B cell (primary cell): ENCODE measurements at regions not wholly inside any gene's neighbourhood (a gene's known extent, or its start where the extent isn't known, plus 50 kb on each side); places are given as distances from the start of the nearest gene placed in this dataset.

Experiments
- ATAC-seq: fragments of 200-7000 bp; cut with Tn5 transposase; one replicate; pipeline ENCODE4 v1.10.0; 2021; ENCODE audit warnings: low read depth, mild to moderate bottlenecking, moderate number of reproducible peaks, moderate library complexity
- CTCF ChIA-PET: fragments of 350-600 bp; sonication (Branson Sonifier 250); formaldehyde crosslinking; loops from one replicate; lab custom pipeline; 2021; ENCODE audit warnings: antibody characterized with exemption, inconsistent platforms; lab: Charles Lee
- POLR2A ChIA-PET: fragments of 350-600 bp; sonication (Branson Sonifier 250); formaldehyde crosslinking; loops from one replicate; lab custom pipeline; 2021; ENCODE audit warnings: antibody characterized with exemption; lab: Charles Lee
- DNase-seq: peaks from one replicate; pipeline ENCODE4 v3.0.0; 2013
- H2AFZ ChIP-seq: 2 replicates; pipeline ENCODE4 v1.6.1; 2012; ENCODE audit warnings: mild to moderate bottlenecking, low read depth, low read length; ENCODE audit not compliant: insufficient read depth, poor library complexity, severe bottlenecking
- H3K27ac ChIP-seq, 2 donors: 1 replicate in 1 of 2; 2 replicates in 1 of 2; pipeline ENCODE4 v1.5.1; 2012 to 2013; ENCODE audit warnings: low read length in 2 of 2, mild to moderate bottlenecking in 2 of 2, moderate library complexity in 1 of 2
- H3K27me3 ChIP-seq, 4 experiments: fragments of 200-600 bp in 1 of 4; sonication (generic) in 1 of 4; replicated peaks in 1 of 4; 1 replicate in 2 of 4; 2 replicates in 2 of 4; pipeline versions ENCODE4 v1.6.1 to v1.7.0; 2013 to 2016; ENCODE audit warnings: low read length in 3 of 4, mild to moderate bottlenecking in 2 of 4, mixed read lengths in 1 of 4, moderate library complexity in 1 of 4; ENCODE audit not compliant: insufficient read depth in 4 of 4, control insufficient read depth in 3 of 4; ENCODE audit errors: control extremely low read depth in 1 of 4
- H3K36me3 ChIP-seq, 2 experiments: replicated peaks in 1 of 2; 1 replicate in 1 of 2; 2 replicates in 1 of 2; pipeline versions ENCODE4 v1.6.1 to v1.7.1; 2013; ENCODE audit warnings: low read length in 1 of 2; ENCODE audit not compliant: insufficient read depth in 2 of 2, control insufficient read depth in 1 of 2; ENCODE audit errors: control extremely low read depth in 1 of 2, extremely low read depth in 1 of 2
- H3K4me1 ChIP-seq, 2 donors: fragments of 200-600 bp in 1 of 2; sonication (generic) in 1 of 2; 1 replicate in 1 of 2; 2 replicates in 1 of 2; pipeline versions ENCODE4 v1.5.1 to v1.6.1; 2013 to 2017; ENCODE audit warnings: low read length in 2 of 2; ENCODE audit not compliant: control insufficient read depth in 2 of 2, insufficient read depth in 2 of 2
- H3K4me2 ChIP-seq: replicated peaks from 2 replicates; pipeline ENCODE3; 2012; ENCODE audit warnings: mild to moderate bottlenecking, low read depth, low read length; ENCODE audit not compliant: poor library complexity, severe bottlenecking
- H3K4me3 ChIP-seq, 5 experiments: fragments of 200-600 bp in 1 of 5; sonication (generic) in 1 of 5; 1 replicate in 3 of 5; 2 replicates in 2 of 5; pipeline versions ENCODE4 v1.5.1 to v1.7.0; 2011 to 2016; ENCODE audit warnings: low read length in 4 of 5, mild to moderate bottlenecking in 4 of 5, low read depth in 2 of 5, control low read depth in 1 of 5, moderate library complexity in 1 of 5; ENCODE audit not compliant: insufficient read depth in 1 of 5; ENCODE audit errors: control extremely low read depth in 1 of 5, extremely low read depth in 1 of 5
- H3K79me2 ChIP-seq: fragments of 200-600 bp; sonication (generic); one replicate; pipeline ENCODE4 v1.6.0; 2016; ENCODE audit warnings: low read length; ENCODE audit not compliant: control insufficient read depth, insufficient read depth
- H3K9ac ChIP-seq: fragments of 200-600 bp; sonication (generic); 2 replicates; pipeline ENCODE4 v1.6.1; 2017; ENCODE audit warnings: mild to moderate bottlenecking, low read length, moderate library complexity
- H3K9me3 ChIP-seq, 3 donors: one replicate each; pipeline versions ENCODE4 v1.6.1 to v1.7.1; 2013; ENCODE audit warnings: low read length in 2 of 3; ENCODE audit not compliant: control insufficient read depth in 2 of 3, insufficient read depth in 1 of 3; ENCODE audit errors: control extremely low read depth in 1 of 3
- H4K20me1 ChIP-seq: 2 replicates; pipeline ENCODE4 v1.6.0; 2012; ENCODE audit warnings: mild to moderate bottlenecking, low read length; ENCODE audit not compliant: insufficient read depth, control insufficient read depth, poor library complexity, severe bottlenecking
- H3K27ac Mint-ChIP-seq: one replicate; pipeline ENCODE4 v1.8.0; 2021; ENCODE audit warnings: mixed read lengths
- H3K27me3 Mint-ChIP-seq: one replicate; pipeline ENCODE4 v1.8.0; 2021; ENCODE audit warnings: mixed read lengths
- H3K4me1 Mint-ChIP-seq: one replicate; pipeline ENCODE4 v1.8.0; 2021; ENCODE audit warnings: mixed read lengths
- H3K4me3 Mint-ChIP-seq: one replicate; pipeline ENCODE4 v1.8.0; 2021; ENCODE audit warnings: mixed read lengths
- H3K9me3 Mint-ChIP-seq: one replicate; pipeline ENCODE4 v1.8.0; 2022; ENCODE audit warnings: mixed read lengths; ENCODE audit not compliant: insufficient read depth
- EZH2 ChIP-seq: IDR thresholded peaks from 2 replicates; pipeline ENCODE4 v1.6.1; 2012; ENCODE audit warnings: borderline replicate concordance, low read depth, mild to moderate bottlenecking, moderate library complexity, low read length; ENCODE audit not compliant: insufficient read depth, poor library complexity, severe bottlenecking
- WGBS: methylation state at CpG from one replicate; pipeline ENCODE4 v1.1.5; 2013; ENCODE audit warnings: missing lambda C conversion rate; ENCODE audit not compliant: insufficient coverage; 5-methylcytosine and 5-hydroxymethylcytosine counted together
- intact Hi-C: fragments of 100-400 bp; cut with micrococcal nuclease; formaldehyde crosslinking; loops from one replicate; pipeline ENCODE4 v1.10.0; 2022
- TF ChIP-seq, protein P1 (sequence below): fragments of 200-600 bp; IDR thresholded peaks from one replicate; pipeline ENCODE4 v1.8.0; 2022; ENCODE audit warnings: antibody characterized with exemption, mild to moderate bottlenecking

DNA sequence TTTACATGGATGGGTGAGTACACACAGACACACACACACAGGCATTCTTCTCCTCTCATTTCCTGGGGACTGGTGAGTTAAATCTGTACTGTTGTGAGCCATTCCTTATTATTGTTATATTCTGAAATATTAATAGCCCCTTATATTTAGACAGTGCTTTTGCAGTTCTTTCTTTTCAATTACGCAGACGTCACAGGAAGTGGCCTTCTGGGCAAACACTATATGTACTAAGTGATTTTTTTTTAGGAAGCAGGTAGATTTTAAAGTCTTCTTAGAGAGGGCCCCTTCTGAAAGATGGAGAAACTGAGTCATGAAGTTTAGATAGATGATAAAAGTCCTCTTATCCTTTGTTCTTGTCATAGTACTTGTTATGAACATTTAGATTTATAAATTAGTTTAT, 1213.6 kb downstream of the VRK1 start:
- Mint-ChIP-seq H3K4me1 (no peaks in the 10 kb centered on the region), H3K27ac (no peak overlapping the region), H3K27me3 (no peaks in the 10 kb centered on the region), H3K9me3 (no peaks in the 10 kb centered on the region), H3K4me3 (no peak overlapping the region)
- no peak overlapping the region for H3K4me2 ChIP-seq
- no peaks in the 10 kb centered on the region for H3K27me3 ChIP-seq
- no CpG with 5 or more reads among the region's 2 CpGs for WGBS
- H3K79me2 ChIP-seq, result no peaks in the 10 kb centered on the region
- H3K4me3 ChIP-seq, result no peak overlapping the region
- no peak overlapping the region for H3K9ac ChIP-seq
- intact Hi-C loops, result no loop called here
- no peak for ATAC-seq
- H3K4me1 ChIP-seq, result no peaks in the 10 kb centered on the region
- CTCF ChIA-PET, result no interaction called here
- POLR2A ChIA-PET, result no interaction called here
- H3K27ac ChIP-seq, result no peak overlapping the region
- TF ChIP-seq EZH2, result no peak
- TF ChIP-seq, protein P1, sequence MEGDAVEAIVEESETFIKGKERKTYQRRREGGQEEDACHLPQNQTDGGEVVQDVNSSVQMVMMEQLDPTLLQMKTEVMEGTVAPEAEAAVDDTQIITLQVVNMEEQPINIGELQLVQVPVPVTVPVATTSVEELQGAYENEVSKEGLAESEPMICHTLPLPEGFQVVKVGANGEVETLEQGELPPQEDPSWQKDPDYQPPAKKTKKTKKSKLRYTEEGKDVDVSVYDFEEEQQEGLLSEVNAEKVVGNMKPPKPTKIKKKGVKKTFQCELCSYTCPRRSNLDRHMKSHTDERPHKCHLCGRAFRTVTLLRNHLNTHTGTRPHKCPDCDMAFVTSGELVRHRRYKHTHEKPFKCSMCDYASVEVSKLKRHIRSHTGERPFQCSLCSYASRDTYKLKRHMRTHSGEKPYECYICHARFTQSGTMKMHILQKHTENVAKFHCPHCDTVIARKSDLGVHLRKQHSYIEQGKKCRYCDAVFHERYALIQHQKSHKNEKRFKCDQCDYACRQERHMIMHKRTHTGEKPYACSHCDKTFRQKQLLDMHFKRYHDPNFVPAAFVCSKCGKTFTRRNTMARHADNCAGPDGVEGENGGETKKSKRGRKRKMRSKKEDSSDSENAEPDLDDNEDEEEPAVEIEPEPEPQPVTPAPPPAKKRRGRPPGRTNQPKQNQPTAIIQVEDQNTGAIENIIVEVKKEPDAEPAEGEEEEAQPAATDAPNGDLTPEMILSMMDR, result no peak
- peaks cover 0 to 6% (median 0%) of the 10 kb centered on the region in 3 donors for H3K9me3 ChIP-seq
- no peak for DNase-seq
- no peaks in the 10 kb centered on the region for H4K20me1 ChIP-seq
- no peak overlapping the region for H2AFZ ChIP-seq
- H3K36me3 ChIP-seq, result no peaks in the 10 kb centered on the region

GRCh38 chr14:98014851-98015615, 1217.9 kb downstream of the VRK1 start:
- H3K27ac Mint-ChIP-seq, result no peak overlapping the region
- POLR2A ChIA-PET, result no interaction called here

More at GRCh38 chr14:98014851-98015615, 1217.9 kb downstream of the VRK1 start:
- ATAC-seq, result no peak
- Histone ChIP-seq H3K4me1 (no peaks in the 10 kb centered on the region), H3K9me3 (peaks cover 0 to 10% (median 0%) of the 10 kb centered on the region in 3 donors), H3K27me3 (no peaks in the 10 kb centered on the region), H3K9ac (no peak overlapping the region), H3K4me2 (no peak overlapping the region), H4K20me1 (no peaks in the 10 kb centered on the region), H2AFZ (no peak overlapping the region), H3K36me3 (no peaks in the 10 kb centered on the region), H3K27ac (no peak overlapping the region), H3K4me3 (no peak overlapping the region), H3K79me2 (no peaks in the 10 kb centered on the region)
- intact Hi-C loops, result no loop called here
- Mint-ChIP-seq H3K4me1 (no peaks in the 10 kb centered on the region), H3K9me3 (no peaks in the 10 kb centered on the region), H3K27me3 (no peaks in the 10 kb centered on the region), H3K4me3 (no peak overlapping the region)
- WGBS, result 85% methylated on average over 2 of the region's 3 CpGs
- TF ChIP-seq EZH2, result no peak
- TF ChIP-seq, protein P1, result no peak
- CTCF ChIA-PET, result no interaction called here
- no peak for DNase-seq
